Fibroblast of lung (primary cell): ENCODE measurements at regions not wholly inside any gene's neighbourhood (a gene's known extent, or its start where the extent isn't known, plus 50 kb on each side); places are given as distances from the start of the nearest gene placed in this dataset.

Source experiments
- DNase-seq, 2 donors: peaks; one replicate each; pipeline versions ENCODE4 v3.0.0 to v3.0.0-alpha.2; 2010; ENCODE audit warnings: low read depth in 2 of 2
- H2AFZ ChIP-seq: 2 replicates; pipeline ENCODE4 v1.5.1; 2012; ENCODE audit warnings: low read length, control low read depth, inconsistent platforms
- H3K27ac ChIP-seq: 2 replicates; pipeline ENCODE4 v1.5.1; 2011; ENCODE audit warnings: low read length, control low read depth; ENCODE audit not compliant: insufficient read depth
- H3K27me3 ChIP-seq: 2 replicates; pipeline ENCODE4 v1.5.1; 2011; ENCODE audit warnings: mild to moderate bottlenecking, low read length; ENCODE audit not compliant: control insufficient read depth, insufficient read depth
- H3K36me3 ChIP-seq: 2 replicates; pipeline ENCODE4 v1.5.1; 2011; ENCODE audit warnings: low read length; ENCODE audit not compliant: control insufficient read depth, insufficient read depth
- H3K4me1 ChIP-seq: 2 replicates; pipeline ENCODE4 v1.5.1; 2011; ENCODE audit warnings: low read length; ENCODE audit not compliant: control insufficient read depth, insufficient read depth; ENCODE audit errors: extremely low read depth
- H3K4me2 ChIP-seq: 2 replicates; pipeline ENCODE4 v1.5.1; 2011; ENCODE audit warnings: low read length, control low read depth; ENCODE audit not compliant: insufficient read depth; ENCODE audit errors: extremely low read depth
- H3K4me3 ChIP-seq, 4 experiments: fragments of 200-600 bp in 1 of 4; sonication (generic) in 1 of 4; replicated peaks in 1 of 4; 2 replicates each; pipeline ENCODE4 v1.5.1; 2011 to 2016; ENCODE audit warnings: low read length in 4 of 4, low read depth in 3 of 4, mild to moderate bottlenecking in 3 of 4, control low read depth in 2 of 4, inconsistent platforms in 1 of 4, mixed read lengths in 1 of 4; ENCODE audit not compliant: insufficient read depth in 1 of 4; ENCODE audit errors: control extremely low read depth in 1 of 4
- H3K79me2 ChIP-seq: 2 replicates; pipeline ENCODE4 v1.5.1; 2012; ENCODE audit warnings: mild to moderate bottlenecking, low read length, inconsistent platforms; ENCODE audit not compliant: control insufficient read depth, insufficient read depth
- H3K9ac ChIP-seq: 2 replicates; pipeline ENCODE4 v1.5.1; 2011; ENCODE audit warnings: mild to moderate bottlenecking, low read length, control low read depth; ENCODE audit not compliant: insufficient read depth
- H3K9me3 ChIP-seq: 2 replicates; pipeline ENCODE4 v1.5.1; 2012; ENCODE audit warnings: low read depth, low read length; ENCODE audit not compliant: control insufficient read depth, insufficient read depth
- H4K20me1 ChIP-seq: 2 replicates; pipeline ENCODE4 v1.5.1; 2011; ENCODE audit warnings: low read length; ENCODE audit not compliant: control insufficient read depth, insufficient read depth; ENCODE audit errors: extremely low read depth
- CTCF ChIP-seq, 2 donors: IDR thresholded peaks in 1 of 2; conservative IDR thresholded peaks in 1 of 2; 1 replicate in 1 of 2; 2 replicates in 1 of 2; pipeline ENCODE4 v1.5.1; 2011 to 2012; ENCODE audit warnings: low read length in 2 of 2, control low read depth in 1 of 2, inconsistent platforms in 1 of 2, low read depth in 1 of 2, mild to moderate bottlenecking in 1 of 2
- EZH2 ChIP-seq: IDR thresholded peaks from 2 replicates; pipeline ENCODE4 v1.5.1; 2012; ENCODE audit warnings: low read length, control low read depth, mild to moderate bottlenecking; ENCODE audit errors: missing control alignments

GRCh38 chr6:84508334-84508733, 256.1 kb downstream of the TBX18 start:
- Histone ChIP-seq H3K27ac (no peak overlapping the region), H3K4me1 (no peaks in the 10 kb centered on the region), H2AFZ (no peak overlapping the region), H3K9ac (no peak overlapping the region), H3K4me2 (no peak overlapping the region), H4K20me1 (no peaks in the 10 kb centered on the region), H3K79me2 (no peaks in the 10 kb centered on the region), H3K27me3 (no peaks in the 10 kb centered on the region), H3K4me3 (no peak overlapping the region), H3K9me3 (no peaks in the 10 kb centered on the region), H3K36me3 (no peaks in the 10 kb centered on the region)
- no peak for TF ChIP-seq CTCF (conservative IDR thresholded peaks at IDR 0.05 in 1 of 2, IDR thresholded peaks at IDR 0.05 in 1 of 2; ENCODE audit: low read depth in 1 of 2, low read length in 2 of 2)
- no peak for TF ChIP-seq EZH2
- no peak for DNase-seq

GRCh38 chr6:84504025-84504424, 260.4 kb downstream of the TBX18 start:
- Histone ChIP-seq H3K36me3 (no peaks in the 10 kb centered on the region), H3K4me1 (no peaks in the 10 kb centered on the region), H3K9ac (no peak overlapping the region), H3K79me2 (no peaks in the 10 kb centered on the region), H3K27ac (no peak overlapping the region), H3K27me3 (no peaks in the 10 kb centered on the region), H3K4me3 (no peak overlapping the region), H4K20me1 (no peaks in the 10 kb centered on the region), H3K4me2 (no peak overlapping the region), H3K9me3 (no peaks in the 10 kb centered on the region), H2AFZ (no peak overlapping the region)
- TF ChIP-seq CTCF (conservative IDR thresholded peaks at IDR 0.05 in 1 of 2, IDR thresholded peaks at IDR 0.05 in 1 of 2; ENCODE audit: low read depth in 1 of 2, low read length in 2 of 2), result no peak
- no peak for TF ChIP-seq EZH2
- DNase-seq, result no peak

GRCh38 chr6:84501315-84501714, 263.1 kb downstream of the TBX18 start:
- H2AFZ ChIP-seq, result no peak overlapping the region
- no peak overlapping the region for H3K27ac ChIP-seq
- H3K9ac ChIP-seq, result no peak overlapping the region
- no peak overlapping the region for H3K4me3 ChIP-seq
- no peak for DNase-seq
- no peaks in the 10 kb centered on the region for H3K9me3 ChIP-seq
- no peak for TF ChIP-seq CTCF (conservative IDR thresholded peaks at IDR 0.05 in 1 of 2, IDR thresholded peaks at IDR 0.05 in 1 of 2; ENCODE audit: low read depth in 1 of 2, low read length in 2 of 2)
- TF ChIP-seq EZH2, result no peak
- no peaks in the 10 kb centered on the region for H3K4me1 ChIP-seq
- H3K79me2 ChIP-seq, result no peaks in the 10 kb centered on the region
- no peaks in the 10 kb centered on the region for H3K27me3 ChIP-seq
- H4K20me1 ChIP-seq, result no peaks in the 10 kb centered on the region
- no peak overlapping the region for H3K4me2 ChIP-seq
- no peaks in the 10 kb centered on the region for H3K36me3 ChIP-seq
